ENCODE measurements at regions not wholly inside any gene's neighbourhood (a gene's known extent, or its start where the extent isn't known, plus 50 kb on each side); places are given as distances from the start of the nearest gene placed in this dataset.

DNA sequence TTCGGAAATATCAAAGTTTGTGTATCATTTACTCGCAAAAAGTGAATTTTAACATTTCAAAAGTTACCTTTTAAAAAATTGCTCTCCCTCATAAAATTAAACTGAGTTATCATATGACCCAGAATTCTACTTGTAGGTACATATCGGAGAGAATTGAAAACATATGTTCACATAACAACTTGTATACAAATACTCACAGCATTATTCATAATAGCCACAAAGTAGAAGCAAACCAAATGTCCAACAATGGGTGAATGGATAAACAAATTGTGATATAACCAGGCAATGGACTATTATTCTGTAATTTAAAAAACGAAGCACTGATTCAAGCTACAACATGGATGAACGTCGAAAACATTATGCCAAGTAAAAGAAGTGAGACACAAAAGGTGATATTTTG lies 412.0 kb upstream of the TCF4 start:
- TF ChIP-seq TAF1 (IDR thresholded peaks at IDR 0.05; ENCODE audit: borderline replicate concordance, insufficient read depth, low read length) (no peak), POLR2AphosphoS5 (IDR thresholded peaks at IDR 0.05; ENCODE audit: low read depth, low read length) (no peak), SIN3A (IDR thresholded peaks at IDR 0.05; ENCODE audit: borderline replicate concordance, insufficient read depth, low read length) (no peak), REST (IDR thresholded peaks at IDR 0.05; ENCODE audit: insufficient read depth in 1 of 2, low read depth in 2 of 2, low read length in 2 of 2) (no peak), FOXP2 (optimal IDR thresholded peaks at IDR 0.05; ENCODE audit: borderline replicate concordance, extremely low read depth, extremely low read length, insufficient read depth) (no peak)

DNA sequence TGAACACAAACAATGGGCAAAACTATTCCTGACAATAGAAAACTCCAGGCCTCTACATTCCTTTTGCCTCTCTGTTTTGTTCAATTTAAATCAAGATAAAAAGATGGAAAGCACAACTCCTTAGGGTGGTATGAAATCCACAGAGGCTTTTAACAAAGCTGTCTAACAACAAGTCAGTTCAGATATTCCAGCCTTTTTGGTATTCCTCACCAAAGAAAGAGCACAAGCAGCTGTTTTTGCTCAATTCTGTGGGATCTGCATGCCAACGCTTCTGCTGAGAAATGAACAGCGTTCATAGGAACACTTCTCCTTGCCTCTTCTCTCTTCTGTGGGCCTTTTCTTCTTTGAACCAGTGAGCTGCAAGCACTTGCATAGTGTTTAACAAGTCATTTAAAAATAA lies 411.6 kb upstream of the TCF4 start:
- no peak for TF ChIP-seq TAF1 (IDR thresholded peaks at IDR 0.05; ENCODE audit: borderline replicate concordance, insufficient read depth, low read length)
- no peak for TF ChIP-seq SIN3A (IDR thresholded peaks at IDR 0.05; ENCODE audit: borderline replicate concordance, insufficient read depth, low read length)
- TF ChIP-seq REST (IDR thresholded peaks at IDR 0.05; ENCODE audit: insufficient read depth in 1 of 2, low read depth in 2 of 2, low read length in 2 of 2): no peak
- TF ChIP-seq POLR2AphosphoS5 (IDR thresholded peaks at IDR 0.05; ENCODE audit: low read depth, low read length): no peak
- no peak for TF ChIP-seq FOXP2 (optimal IDR thresholded peaks at IDR 0.05; ENCODE audit: borderline replicate concordance, extremely low read depth, extremely low read length, insufficient read depth)

GRCh38 chr18:55998801-55999385 lies 410.9 kb upstream of the TCF4 start:
- TF ChIP-seq REST (IDR thresholded peaks at IDR 0.05; ENCODE audit: insufficient read depth in 1 of 2, low read depth in 2 of 2, low read length in 2 of 2) (no peak), POLR2AphosphoS5 (IDR thresholded peaks at IDR 0.05; ENCODE audit: low read depth, low read length) (no peak), SIN3A (IDR thresholded peaks at IDR 0.05; ENCODE audit: borderline replicate concordance, insufficient read depth, low read length) (no peak), FOXP2 (optimal IDR thresholded peaks at IDR 0.05; ENCODE audit: borderline replicate concordance, extremely low read depth, extremely low read length, insufficient read depth) (no peak), TAF1 (IDR thresholded peaks at IDR 0.05; ENCODE audit: borderline replicate concordance, insufficient read depth, low read length) (no peak)

- TF ChIP-seq FOXP2 (optimal IDR thresholded peaks at IDR 0.05; ENCODE audit: borderline replicate concordance, extremely low read depth, extremely low read length, insufficient read depth) (no peak), TAF1 (IDR thresholded peaks at IDR 0.05; ENCODE audit: borderline replicate concordance, insufficient read depth, low read length) (no peak), SIN3A (IDR thresholded peaks at IDR 0.05; ENCODE audit: borderline replicate concordance, insufficient read depth, low read length) (no peak), REST (IDR thresholded peaks at IDR 0.05; ENCODE audit: insufficient read depth in 1 of 2, low read depth in 2 of 2, low read length in 2 of 2) (no peak), POLR2AphosphoS5 (IDR thresholded peaks at IDR 0.05; ENCODE audit: low read depth, low read length) (no peak)
Observed at GRCh38 chr18:55998071-55998522, 410.1 kb upstream of the TCF4 start.

Data from PFSK-1 (cell line).